Omental fat pad (tissue), 3 donors: ENCODE measurements at regions not wholly inside any gene's neighbourhood (a gene's known extent, or its start where the extent isn't known, plus 50 kb on each side); places are given as distances from the start of the nearest gene placed in this dataset.
"Not testable (repeated sequence)": the region's sequence is repeated elsewhere in the genome, so short reads cannot be mapped to it uniquely, and the experiment has no call there.

Experiments
- ATAC-seq: fragments of 150-250 bp; one replicate; pipeline ENCODE4 v1.9.1; 2016; ENCODE audit warnings: mild to moderate bottlenecking, moderate library complexity; ENCODE audit not compliant: low FRiP score
- DNase-seq: peaks from one replicate; pipeline ENCODE4 v3.0.0-alpha.2; 2019; ENCODE audit warnings: low spot score
- CTCF ChIP-seq, 3 donors: fragments of 450-650 bp; IDR thresholded peaks; one replicate each; pipeline ENCODE4 v1.5.1; 2016 to 2017; ENCODE audit warnings: antibody characterized with exemption in 3 of 3, mild to moderate bottlenecking in 3 of 3, moderate library complexity in 2 of 3

- DNase-seq (no peak), ATAC-seq (no peak)
- no peak for TF ChIP-seq CTCF (IDR thresholded peaks at IDR 0.05)
Observed at GRCh38 chr1:192459467-192459866, 116.1 kb upstream of the RGS1 start.

GRCh38 chr1:192461684-192462083 lies 113.9 kb upstream of the RGS1 start:
- DNase-seq (no peak), ATAC-seq (no peak)
- TF ChIP-seq CTCF (IDR thresholded peaks at IDR 0.05) = no peak

GRCh38 chr1:192462616-192463015 lies 113.0 kb upstream of the RGS1 start:
- ATAC-seq (no peak), DNase-seq (no peak)
- TF ChIP-seq CTCF (IDR thresholded peaks at IDR 0.05) = no peak

GRCh38 chr1:192463661-192464060 lies 111.9 kb upstream of the RGS1 start:
- no peak for TF ChIP-seq CTCF (IDR thresholded peaks at IDR 0.05)
- no peak for ATAC-seq
- DNase-seq = no peak

- not testable (repeated sequence) for ATAC-seq, DNase-seq
Observed at GRCh38 chr1:192465221-192465620, 110.4 kb upstream of the RGS1 start.

- ATAC-seq (no peak), DNase-seq (no peak)
- no peak for TF ChIP-seq CTCF (IDR thresholded peaks at IDR 0.05)
Observed at GRCh38 chr1:192474080-192474683, 101.4 kb upstream of the RGS1 start.

GRCh38 chr1:192475329-192475728 lies 100.2 kb upstream of the RGS1 start:
- DNase-seq = no peak
- TF ChIP-seq CTCF (IDR thresholded peaks at IDR 0.05) = no peak
- ATAC-seq = no peak

- TF ChIP-seq CTCF (IDR thresholded peaks at IDR 0.05) = no peak
- no peak for ATAC-seq
- DNase-seq = no peak
Observed at GRCh38 chr1:192475970-192476369, 99.6 kb upstream of the RGS1 start.
